ENCODE measurements at regions not wholly inside any gene's neighbourhood (a gene's known extent, or its start where the extent isn't known, plus 50 kb on each side); places are given as distances from the start of the nearest gene placed in this dataset.

DNA sequence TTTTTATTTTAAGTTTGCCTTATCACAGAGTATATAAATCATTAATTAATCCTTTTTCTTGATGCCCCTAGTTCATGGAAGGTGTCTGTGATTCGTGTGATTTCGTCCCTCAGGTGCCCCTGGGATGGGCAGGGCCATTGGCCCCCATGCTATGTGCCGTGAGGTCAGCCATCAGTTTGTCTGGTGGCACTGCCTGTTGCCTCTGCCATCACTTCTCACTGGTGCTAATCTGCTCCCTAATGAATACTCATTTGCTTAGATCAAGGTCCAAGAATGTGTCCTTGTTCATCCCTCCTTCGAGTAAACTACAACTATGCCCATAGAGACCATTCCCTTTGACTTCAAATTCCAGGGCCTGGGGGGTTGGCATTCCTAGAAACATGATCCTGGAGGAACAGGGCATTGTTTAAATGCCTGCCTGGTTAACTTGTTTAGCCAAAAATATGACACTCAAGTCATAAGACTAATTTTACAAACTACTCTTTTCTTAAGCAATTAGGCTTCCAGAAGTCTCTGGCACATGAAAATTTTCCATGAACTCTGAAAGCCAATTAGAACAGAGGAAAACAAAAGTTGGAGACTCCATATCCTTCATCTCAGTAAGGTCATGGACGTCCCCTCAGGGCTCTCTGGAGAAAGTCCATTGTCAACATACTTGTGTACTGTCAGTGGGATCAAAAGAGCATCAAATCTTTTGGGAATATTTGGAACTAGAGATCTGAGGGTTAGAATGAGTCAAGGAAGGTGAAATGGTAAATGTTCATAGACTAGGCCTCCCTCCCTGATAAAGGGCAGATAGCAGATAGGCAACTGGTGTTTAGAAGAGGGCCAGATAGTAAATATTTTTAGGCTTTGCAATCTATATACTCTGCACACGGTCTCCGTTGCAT is 90.9 kb upstream of the PLXNC1 start:
- no peak for ATAC-seq

DNA sequence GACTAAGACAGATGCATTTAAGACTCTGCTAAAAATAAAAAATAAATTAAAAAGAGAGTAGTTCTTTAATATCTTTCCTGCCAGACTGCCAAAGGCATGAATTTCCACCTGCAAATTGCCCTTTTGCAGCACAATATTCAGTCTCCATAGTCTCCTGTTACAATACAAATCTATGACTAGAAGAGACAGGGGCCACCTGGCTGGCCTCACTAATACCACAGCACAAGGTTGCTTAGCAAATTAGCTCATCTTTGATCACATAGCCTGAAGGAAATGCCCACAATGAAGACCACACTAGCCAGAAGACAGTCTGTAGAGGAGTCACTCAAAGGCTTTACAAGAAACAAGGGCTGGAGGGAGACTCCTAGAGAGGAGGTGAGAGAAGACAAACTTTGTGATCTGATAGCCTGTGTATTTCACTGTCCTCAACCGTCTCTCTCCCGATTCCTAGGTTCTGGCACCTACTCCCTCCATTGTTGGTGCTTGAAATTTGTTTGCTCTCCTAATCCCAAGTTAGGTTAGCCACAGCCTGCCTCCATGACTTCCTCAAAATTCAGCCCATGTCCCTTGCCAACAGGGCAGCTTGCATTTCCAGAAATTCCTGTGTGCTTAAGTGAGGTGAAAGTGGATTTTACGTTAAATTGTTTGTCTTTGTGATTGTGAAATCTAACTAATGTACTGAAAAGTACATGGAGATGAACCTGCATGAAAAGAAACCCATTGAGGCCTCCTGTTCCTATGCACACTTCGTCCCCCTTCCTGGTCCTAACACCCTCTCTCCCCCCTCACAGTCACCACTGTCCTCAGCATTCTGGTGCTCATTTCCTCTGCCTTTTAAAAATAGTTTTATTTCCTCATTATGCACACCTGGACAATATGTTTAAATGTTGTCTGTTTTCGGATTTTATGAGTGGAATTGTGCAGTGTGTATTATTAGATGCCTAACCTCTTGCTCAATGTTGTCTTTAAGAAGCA is 88.7 kb upstream of the PLXNC1 start:
- no peak for TF ChIP-seq OSR1 (CRISPR knock-in tag; IDR thresholded peaks at IDR 0.05)
- TF ChIP-seq ZFP30 (CRISPR knock-in tag; IDR thresholded peaks at IDR 0.05), result no peak
- TF ChIP-seq, protein P1, sequence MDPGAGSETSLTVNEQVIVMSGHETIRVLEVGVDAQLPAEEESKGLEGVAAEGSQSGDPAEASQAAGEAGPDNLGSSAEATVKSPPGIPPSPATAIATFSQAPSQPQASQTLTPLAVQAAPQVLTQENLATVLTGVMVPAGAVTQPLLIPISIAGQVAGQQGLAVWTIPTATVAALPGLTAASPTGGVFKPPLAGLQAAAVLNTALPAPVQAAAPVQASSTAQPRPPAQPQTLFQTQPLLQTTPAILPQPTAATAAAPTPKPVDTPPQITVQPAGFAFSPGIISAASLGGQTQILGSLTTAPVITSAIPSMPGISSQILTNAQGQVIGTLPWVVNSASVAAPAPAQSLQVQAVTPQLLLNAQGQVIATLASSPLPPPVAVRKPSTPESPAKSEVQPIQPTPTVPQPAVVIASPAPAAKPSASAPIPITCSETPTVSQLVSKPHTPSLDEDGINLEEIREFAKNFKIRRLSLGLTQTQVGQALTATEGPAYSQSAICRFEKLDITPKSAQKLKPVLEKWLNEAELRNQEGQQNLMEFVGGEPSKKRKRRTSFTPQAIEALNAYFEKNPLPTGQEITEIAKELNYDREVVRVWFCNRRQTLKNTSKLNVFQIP (CRISPR knock-in tag; IDR thresholded peaks at IDR 0.05; ENCODE audit: borderline replicate concordance, low read depth), result no peak
- no peak for TF ChIP-seq ESRRG (CRISPR knock-in tag; IDR thresholded peaks at IDR 0.05)
- TF ChIP-seq SNAI2 (CRISPR knock-in tag; IDR thresholded peaks at IDR 0.05), result no peak
- TF ChIP-seq TCF4 (CRISPR knock-in tag; IDR thresholded peaks at IDR 0.05; ENCODE audit: borderline replicate concordance), result no peak
- TF ChIP-seq ZNF70 (CRISPR knock-in tag; IDR thresholded peaks at IDR 0.05), result no peak
- TF ChIP-seq ZC3H10 (CRISPR knock-in tag; IDR thresholded peaks at IDR 0.05), result no peak
- no peak for TF ChIP-seq ZNF565 (CRISPR knock-in tag; conservative IDR thresholded peaks at IDR 0.05; ENCODE audit: low read depth)
- TF ChIP-seq CSDC2 (CRISPR knock-in tag; IDR thresholded peaks at IDR 0.05), result no peak
- TF ChIP-seq, protein P2, sequence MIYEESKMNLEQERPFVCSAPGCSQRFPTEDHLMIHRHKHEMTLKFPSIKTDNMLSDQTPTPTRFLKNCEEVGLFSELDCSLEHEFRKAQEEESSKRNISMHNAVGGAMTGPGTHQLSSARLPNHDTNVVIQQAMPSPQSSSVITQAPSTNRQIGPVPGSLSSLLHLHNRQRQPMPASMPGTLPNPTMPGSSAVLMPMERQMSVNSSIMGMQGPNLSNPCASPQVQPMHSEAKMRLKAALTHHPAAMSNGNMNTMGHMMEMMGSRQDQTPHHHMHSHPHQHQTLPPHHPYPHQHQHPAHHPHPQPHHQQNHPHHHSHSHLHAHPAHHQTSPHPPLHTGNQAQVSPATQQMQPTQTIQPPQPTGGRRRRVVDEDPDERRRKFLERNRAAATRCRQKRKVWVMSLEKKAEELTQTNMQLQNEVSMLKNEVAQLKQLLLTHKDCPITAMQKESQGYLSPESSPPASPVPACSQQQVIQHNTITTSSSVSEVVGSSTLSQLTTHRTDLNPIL (CRISPR knock-in tag; IDR thresholded peaks at IDR 0.05; ENCODE audit: low read depth), result no peak
- TF ChIP-seq, protein P3, sequence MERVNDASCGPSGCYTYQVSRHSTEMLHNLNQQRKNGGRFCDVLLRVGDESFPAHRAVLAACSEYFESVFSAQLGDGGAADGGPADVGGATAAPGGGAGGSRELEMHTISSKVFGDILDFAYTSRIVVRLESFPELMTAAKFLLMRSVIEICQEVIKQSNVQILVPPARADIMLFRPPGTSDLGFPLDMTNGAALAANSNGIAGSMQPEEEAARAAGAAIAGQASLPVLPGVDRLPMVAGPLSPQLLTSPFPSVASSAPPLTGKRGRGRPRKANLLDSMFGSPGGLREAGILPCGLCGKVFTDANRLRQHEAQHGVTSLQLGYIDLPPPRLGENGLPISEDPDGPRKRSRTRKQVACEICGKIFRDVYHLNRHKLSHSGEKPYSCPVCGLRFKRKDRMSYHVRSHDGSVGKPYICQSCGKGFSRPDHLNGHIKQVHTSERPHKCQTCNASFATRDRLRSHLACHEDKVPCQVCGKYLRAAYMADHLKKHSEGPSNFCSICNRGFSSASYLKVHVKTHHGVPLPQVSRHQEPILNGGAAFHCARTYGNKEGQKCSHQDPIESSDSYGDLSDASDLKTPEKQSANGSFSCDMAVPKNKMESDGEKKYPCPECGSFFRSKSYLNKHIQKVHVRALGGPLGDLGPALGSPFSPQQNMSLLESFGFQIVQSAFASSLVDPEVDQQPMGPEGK (CRISPR knock-in tag; IDR thresholded peaks at IDR 0.05; ENCODE audit: borderline replicate concordance), result no peak
- no peak for TF ChIP-seq ARNTL (CRISPR knock-in tag; IDR thresholded peaks at IDR 0.05; ENCODE audit: borderline replicate concordance, low read depth)
- TF ChIP-seq TOX (CRISPR knock-in tag; IDR thresholded peaks at IDR 0.05; ENCODE audit: borderline replicate concordance), result no peak
- no peak for TF ChIP-seq ZNF8 (CRISPR knock-in tag; IDR thresholded peaks at IDR 0.05)
- TF ChIP-seq, protein P4, sequence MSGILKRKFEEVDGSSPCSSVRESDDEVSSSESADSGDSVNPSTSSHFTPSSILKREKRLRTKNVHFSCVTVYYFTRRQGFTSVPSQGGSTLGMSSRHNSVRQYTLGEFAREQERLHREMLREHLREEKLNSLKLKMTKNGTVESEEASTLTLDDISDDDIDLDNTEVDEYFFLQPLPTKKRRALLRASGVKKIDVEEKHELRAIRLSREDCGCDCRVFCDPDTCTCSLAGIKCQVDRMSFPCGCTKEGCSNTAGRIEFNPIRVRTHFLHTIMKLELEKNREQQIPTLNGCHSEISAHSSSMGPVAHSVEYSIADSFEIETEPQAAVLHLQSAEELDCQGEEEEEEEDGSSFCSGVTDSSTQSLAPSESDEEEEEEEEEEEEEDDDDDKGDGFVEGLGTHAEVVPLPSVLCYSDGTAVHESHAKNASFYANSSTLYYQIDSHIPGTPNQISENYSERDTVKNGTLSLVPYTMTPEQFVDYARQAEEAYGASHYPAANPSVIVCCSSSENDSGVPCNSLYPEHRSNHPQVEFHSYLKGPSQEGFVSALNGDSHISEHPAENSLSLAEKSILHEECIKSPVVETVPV (CRISPR knock-in tag; IDR thresholded peaks at IDR 0.05), result no peak
- no peak for TF ChIP-seq ZFP3 (CRISPR knock-in tag; IDR thresholded peaks at IDR 0.05)
- TF ChIP-seq GLIS3 (CRISPR knock-in tag; IDR thresholded peaks at IDR 0.05), result no peak
- no peak for TF ChIP-seq PPARA (CRISPR knock-in tag; IDR thresholded peaks at IDR 0.05; ENCODE audit: borderline replicate concordance)
- TF ChIP-seq, protein P5, sequence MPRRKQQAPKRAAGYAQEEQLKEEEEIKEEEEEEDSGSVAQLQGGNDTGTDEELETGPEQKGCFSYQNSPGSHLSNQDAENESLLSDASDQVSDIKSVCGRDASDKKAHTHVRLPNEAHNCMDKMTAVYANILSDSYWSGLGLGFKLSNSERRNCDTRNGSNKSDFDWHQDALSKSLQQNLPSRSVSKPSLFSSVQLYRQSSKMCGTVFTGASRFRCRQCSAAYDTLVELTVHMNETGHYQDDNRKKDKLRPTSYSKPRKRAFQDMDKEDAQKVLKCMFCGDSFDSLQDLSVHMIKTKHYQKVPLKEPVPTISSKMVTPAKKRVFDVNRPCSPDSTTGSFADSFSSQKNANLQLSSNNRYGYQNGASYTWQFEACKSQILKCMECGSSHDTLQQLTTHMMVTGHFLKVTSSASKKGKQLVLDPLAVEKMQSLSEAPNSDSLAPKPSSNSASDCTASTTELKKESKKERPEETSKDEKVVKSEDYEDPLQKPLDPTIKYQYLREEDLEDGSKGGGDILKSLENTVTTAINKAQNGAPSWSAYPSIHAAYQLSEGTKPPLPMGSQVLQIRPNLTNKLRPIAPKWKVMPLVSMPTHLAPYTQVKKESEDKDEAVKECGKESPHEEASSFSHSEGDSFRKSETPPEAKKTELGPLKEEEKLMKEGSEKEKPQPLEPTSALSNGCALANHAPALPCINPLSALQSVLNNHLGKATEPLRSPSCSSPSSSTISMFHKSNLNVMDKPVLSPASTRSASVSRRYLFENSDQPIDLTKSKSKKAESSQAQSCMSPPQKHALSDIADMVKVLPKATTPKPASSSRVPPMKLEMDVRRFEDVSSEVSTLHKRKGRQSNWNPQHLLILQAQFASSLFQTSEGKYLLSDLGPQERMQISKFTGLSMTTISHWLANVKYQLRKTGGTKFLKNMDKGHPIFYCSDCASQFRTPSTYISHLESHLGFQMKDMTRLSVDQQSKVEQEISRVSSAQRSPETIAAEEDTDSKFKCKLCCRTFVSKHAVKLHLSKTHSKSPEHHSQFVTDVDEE (CRISPR knock-in tag; IDR thresholded peaks at IDR 0.05), result no peak
- no peak for ATAC-seq

More for the DNA sequence above, 90.9 kb upstream of the PLXNC1 start:
- TF ChIP-seq ISL1 (CRISPR knock-in tag; IDR thresholded peaks at IDR 0.05), result no peak
- no peak for TF ChIP-seq GLIS3 (CRISPR knock-in tag; IDR thresholded peaks at IDR 0.05)
- no peak for TF ChIP-seq ZNF565 (CRISPR knock-in tag; conservative IDR thresholded peaks at IDR 0.05; ENCODE audit: low read depth)
- TF ChIP-seq, protein P5 (CRISPR knock-in tag; IDR thresholded peaks at IDR 0.05), result no peak
- TF ChIP-seq ZNF70 (CRISPR knock-in tag; IDR thresholded peaks at IDR 0.05), result no peak
- TF ChIP-seq PPARA (CRISPR knock-in tag; IDR thresholded peaks at IDR 0.05; ENCODE audit: borderline replicate concordance), result no peak
